ENCODE measurements at regions not wholly inside any gene's neighbourhood (a gene's known extent, or its start where the extent isn't known, plus 50 kb on each side); places are given as distances from the start of the nearest gene placed in this dataset.

GRCh38 chr9:129544761-129545160 is 76.1 kb downstream of the C9orf50 start:
- H3K9me3 ChIP-seq (ENCODE audit: low read length): no peaks in the 10 kb centered on the region
- no peaks in the 10 kb centered on the region for H3K79me2 ChIP-seq (ENCODE audit: low read length)
- no TSS peak for BruUV-seq (replicated peaks)
- no peaks in the 10 kb centered on the region for H3K9me2 ChIP-seq (replicated peaks; ENCODE audit: low read length)
- no peaks in the 10 kb centered on the region for H3F3A ChIP-seq (ENCODE audit: low read length, unreplicated experiment)
- H3K36me3 ChIP-seq (ENCODE audit: low read depth, low read length): no peaks in the 10 kb centered on the region
- 0 out of 2 replicates have a peak overlapping the region, but pooled peaks have one; percentile 50 for H2AFZ ChIP-seq (ENCODE audit: low read length)
- TF ChIP-seq CTCF (conservative IDR thresholded peaks at IDR 0.05; ENCODE audit: low read depth, low read length) (no peak), EZH2 (IDR thresholded peaks at IDR 0.05; ENCODE audit: low read length, unreplicated experiment) (no peak), EZH2phosphoT487 (IDR thresholded peaks at IDR 0.05; ENCODE audit: borderline replicate concordance, low read length) (no peak)
- ChIA-PET CTCF (no interaction called here), POLR2A (ENCODE audit: unreplicated experiment) (no interaction called here)
- ATAC-seq (peak; percentile 58), DNase-seq (peak; percentile 18)
- no peak overlapping the region for H3K9ac ChIP-seq (ENCODE audit: low read length)
- H3K4me3 ChIP-seq (ENCODE audit: low read length): no peak overlapping the region
- intact Hi-C loops (cut with micrococcal nuclease): no loop called here
- H3K4me2 ChIP-seq (ENCODE audit: low read length): no peak overlapping the region
- H4K20me1 ChIP-seq (ENCODE audit: low read length): no peaks in the 10 kb centered on the region
- H3K4me1 ChIP-seq (ENCODE audit: insufficient read depth, low read length): no peaks in the 10 kb centered on the region; the same call in 1 of the 2 replicates
- H3K27me3 ChIP-seq (ENCODE audit: low read length): no peaks in the 10 kb centered on the region
- H3K27ac ChIP-seq (ENCODE audit: low read length): no peak overlapping the region

GRCh38 chr9:129542741-129543140 is 78.2 kb downstream of the C9orf50 start:
- no TSS peak for BruUV-seq (replicated peaks)
- Histone ChIP-seq H3F3A (ENCODE audit: low read length, unreplicated experiment) (no peaks in the 10 kb centered on the region), H3K27ac (ENCODE audit: low read length) (no peak overlapping the region), H2AFZ (ENCODE audit: low read length) (no peak overlapping the region), H3K9ac (ENCODE audit: low read length) (no peak overlapping the region), H3K9me3 (ENCODE audit: low read length) (no peaks in the 10 kb centered on the region), H3K4me3 (ENCODE audit: low read length) (no peak overlapping the region), H4K20me1 (ENCODE audit: low read length) (no peaks in the 10 kb centered on the region), H3K4me2 (ENCODE audit: low read length) (no peak overlapping the region), H3K36me3 (ENCODE audit: low read depth, low read length) (no peaks in the 10 kb centered on the region), H3K4me1 (ENCODE audit: insufficient read depth, low read length) (no peaks in the 10 kb centered on the region; the same call in 1 of the 2 replicates), H3K27me3 (ENCODE audit: low read length) (no peaks in the 10 kb centered on the region), H3K9me2 (replicated peaks; ENCODE audit: low read length) (no peaks in the 10 kb centered on the region), H3K79me2 (ENCODE audit: low read length) (no peaks in the 10 kb centered on the region)
- ChIA-PET POLR2A (ENCODE audit: unreplicated experiment) (no interaction called here), CTCF (no interaction called here)
- DNase-seq (peak; percentile 50), ATAC-seq (no peak)
- intact Hi-C loops (cut with micrococcal nuclease): no loop called here
- TF ChIP-seq EZH2phosphoT487 (IDR thresholded peaks at IDR 0.05; ENCODE audit: borderline replicate concordance, low read length): no peak
- TF ChIP-seq CTCF (conservative IDR thresholded peaks at IDR 0.05; ENCODE audit: low read depth, low read length): no peak
- TF ChIP-seq EZH2 (IDR thresholded peaks at IDR 0.05; ENCODE audit: low read length, unreplicated experiment): no peak

- H3K9me2 ChIP-seq (replicated peaks; ENCODE audit: low read length): no peaks in the 10 kb centered on the region
- H3K9ac ChIP-seq (ENCODE audit: low read length): no peak overlapping the region
- H3K79me2 ChIP-seq (ENCODE audit: low read length): no peaks in the 10 kb centered on the region
- H3K27ac ChIP-seq (ENCODE audit: low read length): no peak overlapping the region
- POLR2A ChIA-PET (ENCODE audit: unreplicated experiment): no interaction called here
- H3K4me3 ChIP-seq (ENCODE audit: low read length): no peak overlapping the region
- no peaks in the 10 kb centered on the region for H4K20me1 ChIP-seq (ENCODE audit: low read length)
- no peaks in the 10 kb centered on the region; the same call in 1 of the 2 replicates for H3K4me1 ChIP-seq (ENCODE audit: insufficient read depth, low read length)
- no peak for TF ChIP-seq CTCF (conservative IDR thresholded peaks at IDR 0.05; ENCODE audit: low read depth, low read length)
- TF ChIP-seq EZH2 (IDR thresholded peaks at IDR 0.05; ENCODE audit: low read length, unreplicated experiment): no peak
- TF ChIP-seq EZH2phosphoT487 (IDR thresholded peaks at IDR 0.05; ENCODE audit: borderline replicate concordance, low read length): no peak
- intact Hi-C loops (cut with micrococcal nuclease): no loop called here
- no peaks in the 10 kb centered on the region for H3F3A ChIP-seq (ENCODE audit: low read length, unreplicated experiment)
- no peaks in the 10 kb centered on the region for H3K36me3 ChIP-seq (ENCODE audit: low read depth, low read length)
- H3K9me3 ChIP-seq (ENCODE audit: low read length): no peaks in the 10 kb centered on the region
- DNase-seq (no peak), ATAC-seq (no peak)
- BruUV-seq (replicated peaks): no TSS peak
- CTCF ChIA-PET: no interaction called here
- no peak overlapping the region for H3K4me2 ChIP-seq (ENCODE audit: low read length)
- H3K27me3 ChIP-seq (ENCODE audit: low read length): no peaks in the 10 kb centered on the region
- no peak overlapping the region for H2AFZ ChIP-seq (ENCODE audit: low read length)
Observed at GRCh38 chr9:129541270-129541669, 79.6 kb downstream of the C9orf50 start.

All from PC-3 (cell line).